Stimulated activated CD4-positive, alpha-beta T cell treated with anti-CD3 and anti-CD28 coated beads, Interleukin-4, amount 100 ng/mL, for 4 hours (primary cell): ENCODE measurements at regions not wholly inside any gene's neighbourhood (a gene's known extent, or its start where the extent isn't known, plus 50 kb on each side); places are given as distances from the start of the nearest gene placed in this dataset.

Source experiments
- DNase-seq, 2 experiments: peaks; one replicate each; pipeline ENCODE4 v3.0.0-alpha.2; 2020

DNA sequence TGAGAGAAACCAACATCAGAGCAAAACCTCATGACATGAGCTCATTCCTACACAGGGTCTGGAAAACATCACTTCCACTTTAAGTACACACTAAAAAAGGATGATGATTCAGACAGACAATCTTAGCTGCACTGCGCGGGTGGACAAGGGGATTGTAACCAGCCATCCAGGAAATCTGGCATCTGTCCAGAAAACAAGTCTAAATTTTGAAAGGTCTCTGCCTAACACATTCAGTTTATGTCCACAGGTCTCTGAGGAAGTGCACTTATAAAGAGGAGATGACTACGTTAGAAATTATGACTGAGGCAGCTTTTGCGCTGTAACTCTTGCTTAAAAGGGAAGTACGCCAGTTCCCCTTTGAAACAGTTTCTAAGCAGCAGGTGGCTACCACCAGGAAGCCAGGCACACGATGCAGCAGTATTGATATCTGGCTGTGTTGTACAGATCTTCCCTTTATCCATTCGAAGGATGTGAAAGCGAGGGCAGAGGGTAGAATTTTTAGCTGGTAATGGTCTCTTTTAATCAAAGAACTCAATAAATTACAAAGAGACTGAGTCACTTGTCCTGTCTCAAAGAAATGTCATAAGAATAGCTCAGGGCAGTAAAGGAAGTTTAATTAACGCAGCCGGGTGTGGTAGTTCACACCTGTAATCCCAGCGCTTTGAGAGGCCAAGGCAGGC is 128.0 kb downstream of the SETD4 start:
- DNase-seq, result peak in 1 of 2 experiments; percentile 25

DNA sequence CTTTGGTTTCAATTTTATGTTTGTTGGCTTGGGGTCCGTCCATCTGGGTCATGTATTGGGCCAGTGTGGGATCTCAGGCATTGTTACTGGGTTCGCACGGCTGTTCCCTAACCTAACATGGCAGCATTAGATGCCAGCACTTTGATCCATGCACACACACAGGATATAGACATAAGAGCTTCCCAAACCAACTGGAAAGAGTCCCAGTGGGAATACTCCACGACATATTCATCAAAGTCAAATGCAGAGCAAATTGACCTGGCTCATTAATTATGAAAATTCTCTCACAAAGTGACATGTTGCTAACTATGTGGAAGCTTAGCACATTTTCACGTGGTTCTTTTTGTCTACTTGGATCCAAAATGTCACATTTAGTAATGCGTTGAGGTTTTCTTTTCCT is 130.4 kb downstream of the SETD4 start:
- DNase-seq, result no peak

DNA sequence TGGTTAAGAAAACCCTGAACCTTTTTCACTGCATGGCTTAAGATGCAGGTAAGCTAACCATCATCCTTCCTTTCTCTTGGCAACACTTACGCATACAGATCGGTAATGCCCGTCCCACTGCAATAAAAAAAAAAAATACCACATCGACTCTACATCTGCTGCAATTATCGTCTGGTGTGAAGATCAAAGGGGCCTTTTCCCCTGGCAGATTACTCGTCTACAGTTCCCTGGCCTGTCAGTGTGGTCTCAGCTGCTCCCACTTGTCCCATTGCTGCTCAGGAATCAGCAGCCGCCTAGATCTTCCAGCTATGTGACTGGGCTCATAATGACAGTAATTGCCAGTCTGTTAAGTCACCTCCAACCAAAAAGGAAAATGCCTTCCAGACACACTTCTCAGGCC is 133.1 kb downstream of the SETD4 start:
- no peak for DNase-seq

- DNase-seq, result no peak
Observed at GRCh38 chr21:35926003-35926740, 134.2 kb downstream of the SETD4 start.

DNA sequence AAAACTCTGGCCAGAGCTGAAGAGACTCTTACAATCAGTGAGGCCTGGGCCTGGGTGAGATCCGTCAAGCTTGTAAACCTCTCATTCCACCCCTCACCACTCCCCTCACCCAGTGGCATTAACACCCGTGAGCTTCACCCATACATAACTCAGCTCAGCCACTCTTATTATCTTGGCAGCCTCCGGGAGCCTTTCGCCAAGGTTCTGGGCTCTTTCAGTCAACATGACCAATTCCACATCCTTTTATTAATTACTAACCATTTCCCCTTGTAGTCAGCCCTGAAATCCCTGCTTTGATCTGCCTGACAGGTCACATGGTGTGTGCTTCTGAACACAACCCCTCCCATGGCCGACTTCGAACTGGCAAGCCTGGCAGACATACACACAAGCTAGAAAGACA is 134.8 kb downstream of the SETD4 start:
- DNase-seq, result no peak

GRCh38 chr21:35924714-35925301 is 135.5 kb downstream of the SETD4 start:
- no peak for DNase-seq

- no peak for DNase-seq
Observed at GRCh38 chr21:35923971-35924370, 136.4 kb downstream of the SETD4 start.

DNA sequence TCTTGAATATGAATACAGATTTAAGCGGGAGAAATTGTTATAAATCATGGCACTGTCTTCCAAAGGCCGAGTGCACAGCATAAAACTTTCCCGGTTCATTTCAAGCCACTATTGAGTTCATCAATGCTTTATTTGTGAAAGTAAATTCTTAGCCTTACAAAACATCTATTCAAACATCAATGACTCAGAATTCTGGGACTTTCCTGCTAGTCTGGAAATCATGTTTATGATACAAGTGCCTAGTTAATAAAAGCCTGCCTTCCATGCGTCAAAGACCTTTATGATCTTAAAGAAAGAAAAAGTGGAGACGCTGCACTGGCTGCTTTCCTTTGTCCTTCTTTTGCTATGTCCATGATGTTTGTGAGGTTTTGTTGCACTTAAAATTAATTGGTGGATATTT is 137.7 kb downstream of the SETD4 start:
- DNase-seq, result no peak

GRCh38 chr21:35921471-35921870 is 138.9 kb downstream of the SETD4 start:
- no peak for DNase-seq

GRCh38 chr21:35920436-35920835 is 139.9 kb downstream of the SETD4 start:
- no peak for DNase-seq

- DNase-seq, result no peak
Observed at GRCh38 chr21:35915030-35915429, 145.3 kb downstream of the SETD4 start.

DNA sequence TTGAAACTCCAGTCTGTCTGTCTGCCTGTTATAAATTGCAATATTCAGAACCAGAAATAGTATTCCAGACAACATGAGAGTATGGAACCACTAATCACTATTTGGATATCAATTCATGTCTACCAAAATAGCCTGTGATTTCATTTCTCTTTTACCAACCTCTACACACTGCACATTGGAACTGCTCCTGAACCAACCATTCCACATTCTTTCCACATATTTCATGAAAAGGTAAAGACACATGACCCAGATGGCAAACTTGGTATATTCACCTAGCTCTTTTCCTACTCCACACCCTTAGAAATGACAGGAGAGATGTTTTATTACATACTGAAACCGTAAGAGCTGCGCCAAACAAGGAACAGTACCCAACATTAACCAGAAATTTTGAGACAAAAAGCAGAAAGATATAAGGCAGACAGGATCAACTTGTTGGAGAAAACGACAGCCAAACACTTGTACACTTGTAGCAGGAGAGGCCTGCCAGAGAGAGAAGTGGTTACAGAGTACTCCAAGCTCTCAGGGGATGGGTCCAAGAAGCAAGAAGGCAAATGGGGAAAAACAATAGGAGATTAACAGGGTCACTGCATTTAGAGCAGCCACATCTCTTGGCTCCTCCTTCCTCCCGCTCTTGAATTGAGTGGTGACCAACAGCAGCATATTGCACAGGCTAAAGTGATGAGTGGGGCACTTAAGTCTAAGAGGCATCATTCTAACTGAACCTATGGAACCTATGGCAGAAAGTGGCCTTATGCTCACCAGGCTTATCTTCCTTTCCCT is 148.7 kb downstream of the SETD4 start:
- no peak for DNase-seq

DNA sequence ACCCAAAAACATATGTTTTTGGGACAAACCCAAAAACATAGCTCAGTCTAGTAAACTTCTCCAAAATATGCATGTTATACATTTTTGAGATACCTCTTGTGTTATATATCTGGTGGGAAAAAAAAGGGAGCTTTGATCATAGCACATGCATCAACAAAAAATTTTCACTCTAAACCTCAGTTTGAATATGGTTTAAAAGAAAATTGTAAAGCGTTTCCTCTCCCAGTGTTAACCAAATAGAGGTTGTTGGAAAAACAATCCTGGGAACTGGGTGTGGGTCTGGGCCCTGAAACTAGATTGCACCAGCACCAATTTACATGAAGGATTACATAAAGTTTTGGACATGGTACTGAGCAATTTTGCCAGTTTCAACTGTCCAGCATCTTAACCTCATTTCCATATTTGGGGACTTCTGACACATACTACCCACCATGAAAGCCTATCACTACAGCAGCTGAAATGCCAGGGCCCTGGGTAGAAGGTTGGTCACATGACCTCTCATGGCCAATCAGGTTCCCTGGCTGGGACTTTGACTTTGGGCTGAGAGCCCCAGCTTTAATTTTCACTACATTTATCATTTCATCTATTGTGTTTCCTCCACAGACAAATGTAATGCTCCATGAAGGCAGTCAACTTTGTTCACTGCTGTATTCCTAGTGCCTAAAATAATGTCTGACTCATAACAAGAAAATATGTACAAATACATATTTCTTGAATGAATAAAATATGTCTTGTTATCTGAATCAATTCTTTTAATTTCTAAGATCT is 150.7 kb downstream of the SETD4 start:
- DNase-seq, result no peak

DNA sequence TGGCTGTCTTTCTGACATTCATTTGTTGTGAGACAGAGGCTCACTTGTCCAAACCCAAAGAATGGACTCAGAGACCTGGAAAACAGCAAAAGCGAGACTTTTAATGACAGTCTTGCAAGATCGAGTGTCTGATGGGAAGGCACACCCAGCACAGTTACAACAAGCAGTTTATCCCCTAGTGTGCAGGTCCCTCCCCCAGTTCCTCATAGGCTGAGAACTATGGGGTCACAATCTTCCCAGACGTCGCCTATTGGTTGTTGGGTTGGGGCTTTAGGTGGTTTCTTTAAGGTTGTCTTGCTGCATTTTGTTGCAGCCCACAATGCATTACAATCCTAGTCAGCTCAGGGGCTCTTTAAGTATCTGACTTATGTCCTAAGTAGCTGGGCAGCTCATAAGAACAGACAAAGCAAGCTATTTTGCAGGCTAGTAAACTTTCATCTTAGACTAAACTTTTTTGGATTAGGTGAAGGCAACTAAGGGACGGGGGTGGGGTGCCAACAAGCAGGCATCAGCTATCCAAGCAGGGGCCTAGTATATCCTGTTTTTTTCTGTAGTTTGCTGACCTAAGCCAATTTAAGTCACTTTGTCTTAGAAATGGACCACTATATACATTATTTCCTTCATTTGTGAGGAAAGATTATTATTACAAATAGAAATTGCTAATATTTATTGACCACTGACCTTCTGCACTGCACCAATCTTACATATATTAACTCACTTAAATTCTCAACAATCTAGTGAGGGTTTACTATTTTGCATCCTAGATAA is 151.8 kb downstream of the SETD4 start:
- no peak for DNase-seq

GRCh38 chr21:35906586-35906985 is 153.7 kb downstream of the SETD4 start:
- DNase-seq, result no peak

DNA sequence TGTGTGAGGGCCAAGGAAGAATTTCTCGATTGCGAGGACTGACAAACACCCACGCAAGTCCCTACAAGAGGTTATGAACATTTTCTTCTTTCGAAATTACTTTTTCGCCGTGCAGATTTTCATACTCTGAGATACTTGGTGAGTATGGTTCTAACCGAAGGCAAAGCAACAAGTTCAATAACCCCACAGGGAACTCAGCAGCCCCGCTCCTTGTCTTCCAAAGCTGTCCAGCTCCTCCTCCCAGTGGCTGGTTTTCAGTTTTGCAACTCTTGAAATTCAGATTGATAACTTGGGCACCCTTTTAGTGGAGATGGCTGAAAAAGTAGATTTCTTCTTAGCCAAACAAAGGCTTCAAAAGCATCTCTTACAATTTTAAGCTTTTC is 154.4 kb downstream of the SETD4 start:
- no peak for DNase-seq

- no peak for DNase-seq
Observed at GRCh38 chr21:35905096-35905962, 155.0 kb downstream of the SETD4 start.

DNA sequence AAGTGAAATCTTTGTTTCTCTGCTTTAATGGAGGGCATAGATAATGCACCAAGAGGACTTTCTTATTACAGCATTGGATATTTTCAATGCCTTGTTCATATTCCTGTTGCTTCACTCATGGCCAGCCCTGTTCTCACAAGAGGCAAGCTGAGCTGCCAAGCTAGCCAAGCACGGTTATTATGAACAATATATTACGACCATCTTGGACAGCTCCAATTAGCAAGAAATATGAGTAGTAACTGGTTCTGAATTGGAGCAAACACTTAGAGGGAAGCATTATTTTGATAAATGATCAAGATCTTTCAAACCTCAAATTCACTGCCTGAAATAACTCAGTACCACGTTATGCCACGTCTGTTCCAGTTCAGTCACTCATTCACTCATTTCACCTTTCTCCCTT is 159.8 kb downstream of the SETD4 start:
- DNase-seq, result no peak

- DNase-seq, result no peak
Observed at GRCh38 chr21:35896060-35896459, 164.3 kb downstream of the SETD4 start.

GRCh38 chr21:35895598-35895997 is 164.7 kb downstream of the SETD4 start:
- DNase-seq, result no peak

DNA sequence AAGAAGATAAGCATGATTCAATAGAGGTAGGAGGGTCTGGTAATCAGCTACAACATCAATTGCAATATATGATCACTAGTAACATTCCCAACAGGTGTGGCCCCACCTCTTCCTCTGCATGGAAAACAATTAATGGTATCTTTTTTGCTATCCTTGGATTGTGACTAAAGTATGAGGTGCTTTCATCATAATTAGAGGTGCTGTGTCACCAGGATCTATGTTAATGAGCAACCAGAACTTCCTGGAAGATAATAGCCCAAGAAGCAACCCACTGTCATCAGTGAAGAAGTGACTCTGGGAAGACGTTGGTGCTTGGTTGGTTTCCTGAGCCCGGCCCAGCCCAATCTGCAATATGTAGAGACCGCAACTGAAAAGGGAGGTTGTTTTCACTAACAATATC is 167.2 kb downstream of the SETD4 start:
- no peak for DNase-seq
